Stimulated activated naive B cell treated with anti-CD40 and anti-IgM and Interleukin-4, amounts not matched to agents 10 μg/mL and 1 μg/mL and 100 μg/mL, for 72 hours (primary cell): ENCODE measurements at regions not wholly inside any gene's neighbourhood (a gene's known extent, or its start where the extent isn't known, plus 50 kb on each side); places are given as distances from the start of the nearest gene placed in this dataset.

Experiments
- ATAC-seq, 2 donors: fragments of 150-1000 bp; cut with Tn5 transposase; replicated peaks; 2 replicates each; pipeline ENCODE4 v1.10.0; 2021; ENCODE audit warnings: moderate library complexity in 1 of 2
- DNase-seq: peaks from one replicate; pipeline ENCODE4 v3.0.0; 2021
- H3K27ac Mint-ChIP-seq: one replicate; pipeline ENCODE4 v1.8.0; 2022; ENCODE audit warnings: mild to moderate bottlenecking, mixed read lengths
- H3K27me3 Mint-ChIP-seq, 2 donors: one replicate each; pipeline ENCODE4 v1.8.0; 2022; ENCODE audit warnings: mixed read lengths in 2 of 2
- H3K36me3 Mint-ChIP-seq, 2 donors: one replicate each; pipeline ENCODE4 v1.8.0; 2022; ENCODE audit warnings: mixed read lengths in 2 of 2, mild to moderate bottlenecking in 1 of 2
- H3K4me1 Mint-ChIP-seq, 2 donors: one replicate each; pipeline ENCODE4 v1.8.0; 2022; ENCODE audit warnings: mixed read lengths in 2 of 2, mild to moderate bottlenecking in 1 of 2
- H3K4me3 Mint-ChIP-seq, 2 donors: one replicate each; pipeline ENCODE4 v1.8.0; 2022; ENCODE audit warnings: mild to moderate bottlenecking in 2 of 2, mixed read lengths in 2 of 2, moderate library complexity in 1 of 2
- H3K9me3 Mint-ChIP-seq, 2 donors: one replicate each; pipeline ENCODE4 v1.8.0; 2022; ENCODE audit warnings: mixed read lengths in 2 of 2, mild to moderate bottlenecking in 1 of 2

GRCh38 chr9:129318121-129319075 lies 140.3 kb upstream of the IER5L start:
- no peak overlapping the region for H3K4me3 Mint-ChIP-seq
- no peak for ATAC-seq
- H3K36me3 Mint-ChIP-seq = no peaks in the 10 kb centered on the region
- peaks cover 12 to 14% of the 10 kb centered on the region in 2 donors for H3K4me1 Mint-ChIP-seq
- H3K27ac Mint-ChIP-seq = no peak overlapping the region
- DNase-seq = no peak
- H3K27me3 Mint-ChIP-seq = peaks cover 24 to 47% of the 10 kb centered on the region in 2 donors
- H3K9me3 Mint-ChIP-seq = no peaks in the 10 kb centered on the region

- Mint-ChIP-seq H3K27me3 (peaks cover 27 to 51% of the 10 kb centered on the region in 2 donors), H3K27ac (no peak overlapping the region), H3K4me1 (peaks cover 12 to 14% of the 10 kb centered on the region in 2 donors), H3K9me3 (no peaks in the 10 kb centered on the region), H3K36me3 (no peaks in the 10 kb centered on the region), H3K4me3 (no peak overlapping the region)
- DNase-seq (no peak), ATAC-seq (no peak)
Observed at GRCh38 chr9:129317179-129318011, 139.3 kb upstream of the IER5L start.

- Mint-ChIP-seq H3K27ac (peak overlapping the region; percentile 20), H3K4me1 (peaks cover 10 to 14% of the 10 kb centered on the region in 2 donors), H3K4me3 (no peak overlapping the region), H3K36me3 (no peaks in the 10 kb centered on the region), H3K9me3 (no peaks in the 10 kb centered on the region), H3K27me3 (peaks cover 27 to 56% of the 10 kb centered on the region in 2 donors)
- ATAC-seq (no peak), DNase-seq (no peak)
Observed at GRCh38 chr9:129316281-129317030, 138.4 kb upstream of the IER5L start.

- peaks cover 0 to 5% of the 10 kb centered on the region in 2 donors for H3K36me3 Mint-ChIP-seq
- H3K4me3 Mint-ChIP-seq = no peak overlapping the region
- peaks cover 1 to 4% of the 10 kb centered on the region in 2 donors for H3K9me3 Mint-ChIP-seq
- no peak overlapping the region for H3K27ac Mint-ChIP-seq
- ATAC-seq (no peak), DNase-seq (no peak)
- H3K27me3 Mint-ChIP-seq = peaks cover 35 to 43% of the 10 kb centered on the region in 2 donors
- peaks cover 0 to 3% of the 10 kb centered on the region in 2 donors for H3K4me1 Mint-ChIP-seq
Observed at GRCh38 chr9:129313331-129313955, 135.4 kb upstream of the IER5L start.

GRCh38 chr9:129312251-129313122 lies 134.4 kb upstream of the IER5L start:
- H3K4me1 Mint-ChIP-seq = no peaks in the 10 kb centered on the region

GRCh38 chr9:129311643-129312042 lies 133.6 kb upstream of the IER5L start:
- ATAC-seq (no peak), DNase-seq (no peak)
- H3K4me1 Mint-ChIP-seq = no peaks in the 10 kb centered on the region
- no peak overlapping the region for H3K27ac Mint-ChIP-seq
- peaks cover 26 to 31% of the 10 kb centered on the region in 2 donors for H3K27me3 Mint-ChIP-seq
- H3K4me3 Mint-ChIP-seq = no peak overlapping the region
- H3K36me3 Mint-ChIP-seq = peaks cover 0 to 5% of the 10 kb centered on the region in 2 donors
- H3K9me3 Mint-ChIP-seq = peaks cover 1 to 4% of the 10 kb centered on the region in 2 donors

More at GRCh38 chr9:129312251-129313122, 134.4 kb upstream of the IER5L start:
- no peak for ATAC-seq
- no peak overlapping the region for H3K27ac Mint-ChIP-seq
- DNase-seq = no peak
- H3K27me3 Mint-ChIP-seq = peaks cover 27 to 33% of the 10 kb centered on the region in 2 donors
- H3K36me3 Mint-ChIP-seq = peaks cover 0 to 5% of the 10 kb centered on the region in 2 donors
- peaks cover 1 to 4% of the 10 kb centered on the region in 2 donors for H3K9me3 Mint-ChIP-seq
- no peak overlapping the region for H3K4me3 Mint-ChIP-seq

GRCh38 chr9:129310666-129311350 lies 132.7 kb upstream of the IER5L start:
- no peak for ATAC-seq
- Mint-ChIP-seq H3K9me3 (peaks cover 1 to 4% of the 10 kb centered on the region in 2 donors), H3K4me3 (no peak overlapping the region), H3K27me3 (peaks cover 23 to 29% of the 10 kb centered on the region in 2 donors), H3K36me3 (peaks cover 0 to 5% of the 10 kb centered on the region in 2 donors), H3K4me1 (no peaks in the 10 kb centered on the region), H3K27ac (no peak overlapping the region)
- no peak for DNase-seq

- H3K27ac Mint-ChIP-seq = no peak overlapping the region
- no peaks in the 10 kb centered on the region for H3K4me1 Mint-ChIP-seq
- peaks cover 1 to 4% of the 10 kb centered on the region in 2 donors for H3K9me3 Mint-ChIP-seq
Observed at GRCh38 chr9:129309906-129310305, 131.8 kb upstream of the IER5L start.

GRCh38 chr9:129309041-129309430 lies 131.0 kb upstream of the IER5L start:
- ATAC-seq = no peak
- H3K27ac Mint-ChIP-seq = no peak overlapping the region
- peaks cover 0 to 5% of the 10 kb centered on the region in 2 donors for H3K36me3 Mint-ChIP-seq
- peaks cover 1 to 4% of the 10 kb centered on the region in 2 donors for H3K9me3 Mint-ChIP-seq
- H3K4me1 Mint-ChIP-seq = no peaks in the 10 kb centered on the region
- peaks cover 30 to 35% of the 10 kb centered on the region in 2 donors for H3K27me3 Mint-ChIP-seq
- no peak overlapping the region for H3K4me3 Mint-ChIP-seq
- no peak for DNase-seq

More at GRCh38 chr9:129309906-129310305, 131.8 kb upstream of the IER5L start:
- Mint-ChIP-seq H3K4me3 (no peak overlapping the region), H3K36me3 (peaks cover 0 to 5% of the 10 kb centered on the region in 2 donors), H3K27me3 (peaks cover 30 to 35% of the 10 kb centered on the region in 2 donors)
- DNase-seq (no peak), ATAC-seq (no peak)

GRCh38 chr9:129307227-129307970 lies 129.3 kb upstream of the IER5L start:
- H3K9me3 Mint-ChIP-seq = peaks cover 2 to 4% of the 10 kb centered on the region in 2 donors
- no peak overlapping the region for H3K4me3 Mint-ChIP-seq
- peaks cover under 1 to 5% of the 10 kb centered on the region in 2 donors for H3K36me3 Mint-ChIP-seq
- no peak for DNase-seq
- no peaks in the 10 kb centered on the region for H3K4me1 Mint-ChIP-seq
- peaks cover 32% of the 10 kb centered on the region in 2 donors for H3K27me3 Mint-ChIP-seq
- no peak for ATAC-seq
- H3K27ac Mint-ChIP-seq = no peak overlapping the region

GRCh38 chr9:129306318-129306973 lies 128.4 kb upstream of the IER5L start:
- H3K4me1 Mint-ChIP-seq = no peaks in the 10 kb centered on the region
- ATAC-seq (no peak), DNase-seq (no peak)
- no peak overlapping the region for H3K27ac Mint-ChIP-seq
- H3K9me3 Mint-ChIP-seq = peaks cover 4 to 5% of the 10 kb centered on the region in 2 donors
- peaks cover 35 to 37% of the 10 kb centered on the region in 2 donors for H3K27me3 Mint-ChIP-seq
- peaks cover 3 to 5% of the 10 kb centered on the region in 2 donors for H3K36me3 Mint-ChIP-seq
- H3K4me3 Mint-ChIP-seq = no peak overlapping the region
